AG10803 (cell line): ENCODE measurements at regions not wholly inside any gene's neighbourhood (a gene's known extent, or its start where the extent isn't known, plus 50 kb on each side); places are given as distances from the start of the nearest gene placed in this dataset.

Source experiments
- DNase-seq: peaks from one replicate; pipeline ENCODE4 v3.0.0; 2010; ENCODE audit warnings: low read depth
- H3K4me3 ChIP-seq: 2 replicates; pipeline ENCODE4 v1.5.1; 2011; ENCODE audit warnings: mild to moderate bottlenecking, low read length, control low read depth
- CTCF ChIP-seq: conservative IDR thresholded peaks from 2 replicates; pipeline ENCODE4 v1.5.1; 2011; ENCODE audit warnings: mild to moderate bottlenecking, low read length, control low read depth, inconsistent platforms

- H3K4me3 ChIP-seq = no peak overlapping the region
- no peak for TF ChIP-seq CTCF
- DNase-seq = no peak
Measured at GRCh38 chr6:71395731-71396409, 107.3 kb downstream of the OGFRL1 start.

- no peak for TF ChIP-seq CTCF
- no peak overlapping the region for H3K4me3 ChIP-seq
- no peak for DNase-seq
Measured at GRCh38 chr6:71396410-71396801, 107.8 kb downstream of the OGFRL1 start.

- no peak for DNase-seq
- no peak for TF ChIP-seq CTCF
- H3K4me3 ChIP-seq = no peak overlapping the region
Measured at GRCh38 chr6:71399279-71399678, 110.7 kb downstream of the OGFRL1 start.

GRCh38 chr6:71400852-71401251 lies 112.2 kb downstream of the OGFRL1 start:
- no peak overlapping the region for H3K4me3 ChIP-seq
- DNase-seq = no peak
- TF ChIP-seq CTCF = no peak

- no peak overlapping the region for H3K4me3 ChIP-seq
- TF ChIP-seq CTCF = no peak
- no peak for DNase-seq
Measured at GRCh38 chr6:71402096-71402495, 113.5 kb downstream of the OGFRL1 start.

GRCh38 chr6:71403422-71404134 lies 115.0 kb downstream of the OGFRL1 start:
- no peak overlapping the region for H3K4me3 ChIP-seq
- DNase-seq = no peak

More at GRCh38 chr6:71403422-71404134, 115.0 kb downstream of the OGFRL1 start:
- TF ChIP-seq CTCF = no peak
